ENCODE measurements at regions not wholly inside any gene's neighbourhood (a gene's known extent, or its start where the extent isn't known, plus 50 kb on each side); places are given as distances from the start of the nearest gene placed in this dataset.

DNA sequence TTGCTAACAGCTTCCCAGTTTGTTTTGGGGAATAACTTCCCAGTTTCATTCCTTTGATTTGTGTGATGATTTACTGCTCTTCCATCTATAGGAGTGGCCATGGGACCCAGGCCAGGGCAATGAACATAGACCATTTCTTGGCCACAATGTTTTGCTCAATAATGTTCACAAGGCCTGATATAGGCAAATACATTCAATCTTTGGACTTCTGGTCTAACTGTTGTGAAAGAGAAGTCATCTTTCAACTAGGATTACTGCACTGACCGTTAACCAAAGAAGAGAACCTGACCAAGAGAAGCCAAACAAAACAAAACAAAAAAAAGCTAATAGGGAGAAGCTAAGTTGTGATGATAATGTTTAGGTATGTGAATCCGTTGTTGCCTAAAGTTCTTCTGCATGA lies 221.8 kb upstream of the SUCLG2 start:
- no peak for DNase-seq
- CTCF ChIA-PET = no interaction called here

DNA sequence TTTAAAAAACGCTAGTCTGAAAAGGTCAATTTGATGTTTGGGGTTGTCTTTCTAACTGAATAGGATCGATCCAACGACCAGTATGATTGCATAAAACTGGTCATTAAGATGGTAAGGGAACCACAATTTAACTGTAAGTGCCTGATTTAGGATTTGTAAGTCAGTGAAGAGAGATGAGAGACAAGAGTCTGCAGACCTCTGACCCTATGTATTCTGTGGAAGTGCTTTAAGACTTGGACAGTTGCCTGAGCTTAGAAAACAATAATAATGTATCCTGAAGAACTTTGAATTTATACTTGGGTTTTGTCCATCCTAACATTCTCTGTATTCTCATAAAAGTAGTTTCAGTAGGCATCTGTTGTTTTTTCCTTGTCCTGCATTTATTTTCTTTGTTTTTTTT lies 221.4 kb upstream of the SUCLG2 start:
- DNase-seq (no peak), ATAC-seq (ENCODE audit: low read depth) (no peak)
- H3K27me3 Mint-ChIP-seq = peaks cover 1% of the 10 kb centered on the region
- ChIA-PET POLR2A (no interaction called here), CTCF (no interaction called here)
- TF ChIP-seq, protein P1, sequence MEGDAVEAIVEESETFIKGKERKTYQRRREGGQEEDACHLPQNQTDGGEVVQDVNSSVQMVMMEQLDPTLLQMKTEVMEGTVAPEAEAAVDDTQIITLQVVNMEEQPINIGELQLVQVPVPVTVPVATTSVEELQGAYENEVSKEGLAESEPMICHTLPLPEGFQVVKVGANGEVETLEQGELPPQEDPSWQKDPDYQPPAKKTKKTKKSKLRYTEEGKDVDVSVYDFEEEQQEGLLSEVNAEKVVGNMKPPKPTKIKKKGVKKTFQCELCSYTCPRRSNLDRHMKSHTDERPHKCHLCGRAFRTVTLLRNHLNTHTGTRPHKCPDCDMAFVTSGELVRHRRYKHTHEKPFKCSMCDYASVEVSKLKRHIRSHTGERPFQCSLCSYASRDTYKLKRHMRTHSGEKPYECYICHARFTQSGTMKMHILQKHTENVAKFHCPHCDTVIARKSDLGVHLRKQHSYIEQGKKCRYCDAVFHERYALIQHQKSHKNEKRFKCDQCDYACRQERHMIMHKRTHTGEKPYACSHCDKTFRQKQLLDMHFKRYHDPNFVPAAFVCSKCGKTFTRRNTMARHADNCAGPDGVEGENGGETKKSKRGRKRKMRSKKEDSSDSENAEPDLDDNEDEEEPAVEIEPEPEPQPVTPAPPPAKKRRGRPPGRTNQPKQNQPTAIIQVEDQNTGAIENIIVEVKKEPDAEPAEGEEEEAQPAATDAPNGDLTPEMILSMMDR (IDR thresholded peaks at IDR 0.05) = no peak
- H3K4me3 Mint-ChIP-seq = no peak overlapping the region
- H3K27ac Mint-ChIP-seq = no peak overlapping the region
- intact Hi-C loops (cut with micrococcal nuclease) = no loop called here
- no peaks in the 10 kb centered on the region for H3K9me3 Mint-ChIP-seq
- no peaks in the 10 kb centered on the region for H3K36me3 Mint-ChIP-seq (ENCODE audit: low read depth)
- H3K4me1 Mint-ChIP-seq = no peaks in the 10 kb centered on the region

More for the DNA sequence above, 221.8 kb upstream of the SUCLG2 start:
- H3K9me3 Mint-ChIP-seq = no peaks in the 10 kb centered on the region
- POLR2A ChIA-PET = no interaction called here
- H3K27me3 Mint-ChIP-seq = peaks cover 1% of the 10 kb centered on the region
- TF ChIP-seq, protein P1 (IDR thresholded peaks at IDR 0.05) = no peak
- H3K4me3 Mint-ChIP-seq = no peak overlapping the region
- H3K27ac Mint-ChIP-seq = no peak overlapping the region
- H3K36me3 Mint-ChIP-seq (ENCODE audit: low read depth) = no peaks in the 10 kb centered on the region
- intact Hi-C loops (cut with micrococcal nuclease) = no loop called here
- H3K4me1 Mint-ChIP-seq = no peaks in the 10 kb centered on the region
- ATAC-seq (ENCODE audit: low read depth) = no peak

DNA sequence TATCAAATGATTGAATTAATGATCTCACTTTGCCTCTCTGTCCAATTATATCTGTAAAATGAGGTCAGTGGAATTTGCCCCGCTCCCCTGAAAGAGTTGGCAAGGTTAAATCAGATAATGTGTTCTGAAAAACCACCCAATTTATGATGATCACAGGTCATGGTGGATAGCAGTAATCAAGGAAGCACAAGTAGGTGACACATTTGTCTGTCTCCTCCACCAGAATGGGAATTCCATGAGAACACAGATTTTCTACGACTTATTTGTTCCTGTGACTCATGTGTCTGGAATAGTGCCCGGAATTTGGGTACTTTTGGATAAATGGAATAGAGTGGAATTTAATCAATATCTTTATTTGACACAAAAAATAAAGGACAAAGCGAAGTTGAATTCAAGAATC lies 220.9 kb upstream of the SUCLG2 start:
- CTCF ChIA-PET = no interaction called here
- DNase-seq = no peak
- TF ChIP-seq, protein P1 (IDR thresholded peaks at IDR 0.05) = no peak

DNA sequence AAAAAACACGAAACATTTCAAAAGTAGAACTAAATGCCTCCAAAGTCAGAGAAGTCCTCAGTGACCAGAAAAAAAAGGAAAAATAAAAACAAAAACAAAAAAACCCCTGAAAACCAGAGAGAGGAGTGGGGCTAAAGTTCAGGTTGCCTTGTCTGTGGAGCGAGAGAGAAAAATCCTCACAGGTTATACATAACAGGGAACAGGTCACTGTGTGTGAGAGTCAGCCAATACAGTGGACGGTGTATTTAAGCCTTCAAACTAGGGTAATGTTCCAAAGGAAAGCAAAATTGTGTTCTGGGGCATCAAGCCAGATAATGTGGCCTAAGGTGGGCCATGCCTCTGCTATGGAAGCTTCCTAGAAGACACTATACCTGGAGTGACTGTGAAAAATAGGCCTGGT lies 216.1 kb upstream of the SUCLG2 start:
- Mint-ChIP-seq H3K9me3 (no peaks in the 10 kb centered on the region), H3K36me3 (ENCODE audit: low read depth) (no peaks in the 10 kb centered on the region), H3K4me3 (no peak overlapping the region), H3K27me3 (peaks cover 1% of the 10 kb centered on the region), H3K4me1 (no peaks in the 10 kb centered on the region), H3K27ac (no peak overlapping the region)
- ChIA-PET POLR2A (no interaction called here), CTCF (no interaction called here)
- TF ChIP-seq, protein P1 (IDR thresholded peaks at IDR 0.05) = no peak
- DNase-seq (no peak), ATAC-seq (ENCODE audit: low read depth) (no peak)
- intact Hi-C loops (cut with micrococcal nuclease) = no loop called here

More for the DNA sequence above, 220.9 kb upstream of the SUCLG2 start:
- no peaks in the 10 kb centered on the region for H3K36me3 Mint-ChIP-seq (ENCODE audit: low read depth)
- POLR2A ChIA-PET = no interaction called here
- H3K4me3 Mint-ChIP-seq = no peak overlapping the region
- no peaks in the 10 kb centered on the region for H3K4me1 Mint-ChIP-seq
- intact Hi-C loops (cut with micrococcal nuclease) = no loop called here
- no peak for ATAC-seq (ENCODE audit: low read depth)
- H3K27me3 Mint-ChIP-seq = peaks cover 1% of the 10 kb centered on the region
- H3K27ac Mint-ChIP-seq = no peak overlapping the region
- no peaks in the 10 kb centered on the region for H3K9me3 Mint-ChIP-seq

DNA sequence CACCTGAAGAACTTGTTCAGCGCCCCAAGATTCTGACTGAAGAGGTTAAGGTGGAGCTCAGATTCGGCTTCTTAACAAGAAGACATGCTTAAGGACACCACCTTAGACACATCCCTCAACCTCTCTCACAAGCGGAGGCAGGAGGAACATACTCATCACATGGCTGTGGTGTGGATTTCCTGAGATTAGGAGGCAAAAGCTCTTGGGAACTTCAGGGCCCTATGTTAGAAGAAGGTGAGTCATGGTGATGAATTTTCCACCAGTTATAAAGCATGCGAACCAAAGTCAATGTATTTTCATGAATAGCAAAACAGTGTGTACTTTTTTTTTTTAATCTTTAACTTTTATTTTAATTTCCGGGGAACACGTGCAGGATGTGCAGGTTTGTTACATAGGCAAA lies 212.2 kb upstream of the SUCLG2 start:
- ChIA-PET CTCF (no interaction called here), POLR2A (no interaction called here)
- Mint-ChIP-seq H3K9me3 (no peaks in the 10 kb centered on the region), H3K27ac (no peak overlapping the region), H3K36me3 (ENCODE audit: low read depth) (no peaks in the 10 kb centered on the region), H3K27me3 (no peaks in the 10 kb centered on the region), H3K4me1 (no peaks in the 10 kb centered on the region), H3K4me3 (no peak overlapping the region)
- TF ChIP-seq, protein P1 (IDR thresholded peaks at IDR 0.05) = no peak
- intact Hi-C loops (cut with micrococcal nuclease) = no loop called here
- ATAC-seq (ENCODE audit: low read depth) (no peak), DNase-seq (no peak)
